Activated CD4-positive, alpha-beta T cell treated with anti-CD3 and anti-CD28 coated beads for 36 hours (primary cell): ENCODE measurements at regions not wholly inside any gene's neighbourhood (a gene's known extent, or its start where the extent isn't known, plus 50 kb on each side); places are given as distances from the start of the nearest gene placed in this dataset.

Experiments
- ATAC-seq: fragments of 200-7000 bp; cut with Tn5 transposase; one replicate; pipeline ENCODE4 v1.10.0; 2021; ENCODE audit warnings: mild to moderate bottlenecking, moderate library complexity
- CTCF ChIA-PET: fragments of 350-600 bp; sonication (Branson Sonifier 250); formaldehyde crosslinking; loops from one replicate; lab custom pipeline; 2021; ENCODE audit warnings: antibody characterized with exemption; lab: Charles Lee
- POLR2A ChIA-PET: fragments of 350-600 bp; sonication (Branson Sonifier 250); formaldehyde crosslinking; loops from one replicate; lab custom pipeline; 2021; ENCODE audit warnings: antibody characterized with exemption, inconsistent platforms; lab: Charles Lee
- DNase-seq: peaks from one replicate; pipeline ENCODE4 v3.0.0-alpha.2; 2020
- H3K27ac Mint-ChIP-seq: one replicate; pipeline ENCODE4 v1.8.0; 2021; ENCODE audit warnings: mixed read lengths
- H3K27me3 Mint-ChIP-seq: one replicate; pipeline ENCODE4 v1.8.0; 2021; ENCODE audit warnings: mixed read lengths
- H3K36me3 Mint-ChIP-seq: one replicate; pipeline ENCODE4 v1.8.0; 2021; ENCODE audit warnings: low read depth, mixed read lengths
- H3K4me1 Mint-ChIP-seq: one replicate; pipeline ENCODE4 v1.8.0; 2021; ENCODE audit warnings: mixed read lengths
- H3K4me3 Mint-ChIP-seq: one replicate; pipeline ENCODE4 v1.8.0; 2021; ENCODE audit warnings: mild to moderate bottlenecking, moderate library complexity, mixed read lengths
- H3K9me3 Mint-ChIP-seq: one replicate; pipeline ENCODE4 v1.8.0; 2021; ENCODE audit warnings: low read depth, mixed read lengths
- intact Hi-C, 2 experiments: fragments of 100-400 bp; cut with DNase I in 1 of 2; cut with micrococcal nuclease in 1 of 2; formaldehyde crosslinking; loops; one replicate each; pipeline versions ENCODE4 v1.14.2 to v1.15.1; 2022 to 2024; cut with DNase I, micrococcal nuclease

- Mint-ChIP-seq H3K9me3 (peaks cover 13% of the 10 kb centered on the region), H3K4me1 (peaks cover 25% of the 10 kb centered on the region), H3K36me3 (peaks cover 4% of the 10 kb centered on the region), H3K27me3 (no peaks in the 10 kb centered on the region), H3K4me3 (peak overlapping the region; percentile 8), H3K27ac (peak overlapping the region; percentile 64)
- intact Hi-C loops, result loop anchor here in 1 of 2 experiments (1.0 kb wide), 1 partner anchor 19 kb away; no protein-coding TSS in a partner anchor
- ATAC-seq (peak; percentile 65), DNase-seq (peak; percentile 55)
- CTCF ChIA-PET, result interaction anchor here (0.6 to 1.0 kb wide), 4 partner anchors 20 to 386 kb away, joined by 3 to 4 read pairs (median 4); no protein-coding TSS in a partner anchor
- POLR2A ChIA-PET, result no interaction called here
Observed at GRCh38 chr7:381211-382042, 91.5 kb downstream of the FOXL3 start.

DNA sequence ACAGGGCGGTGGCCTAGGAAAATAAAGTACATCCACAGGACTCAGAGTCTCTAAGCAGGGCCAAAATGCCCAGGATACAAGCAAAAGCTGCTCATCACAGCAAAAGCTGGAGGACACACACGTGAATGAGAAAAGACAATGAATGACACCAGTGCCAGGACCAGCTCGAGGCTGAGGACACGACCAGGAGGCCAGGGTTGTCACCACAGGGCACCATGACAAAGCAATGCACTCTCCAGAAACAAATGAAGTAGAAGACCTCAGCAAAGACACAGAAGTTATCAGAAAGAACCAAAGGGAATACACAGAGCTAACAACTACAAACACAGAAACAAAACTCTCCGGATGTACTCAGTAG is 92.1 kb downstream of the FOXL3 start:
- ChIA-PET CTCF (interaction anchor here (0.6 to 1.0 kb wide), 4 partner anchors 20 to 385 kb away, joined by 3 to 4 read pairs (median 4); no protein-coding TSS in a partner anchor), POLR2A (no interaction called here)
- intact Hi-C loops, result no loop called here
- Mint-ChIP-seq H3K36me3 (peaks cover 4% of the 10 kb centered on the region), H3K4me3 (no peak overlapping the region), H3K4me1 (peaks cover 25% of the 10 kb centered on the region), H3K9me3 (peaks cover 13% of the 10 kb centered on the region), H3K27me3 (no peaks in the 10 kb centered on the region), H3K27ac (peak overlapping the region; percentile 64)
- DNase-seq (peak; percentile 19), ATAC-seq (peak; percentile 30)

DNA sequence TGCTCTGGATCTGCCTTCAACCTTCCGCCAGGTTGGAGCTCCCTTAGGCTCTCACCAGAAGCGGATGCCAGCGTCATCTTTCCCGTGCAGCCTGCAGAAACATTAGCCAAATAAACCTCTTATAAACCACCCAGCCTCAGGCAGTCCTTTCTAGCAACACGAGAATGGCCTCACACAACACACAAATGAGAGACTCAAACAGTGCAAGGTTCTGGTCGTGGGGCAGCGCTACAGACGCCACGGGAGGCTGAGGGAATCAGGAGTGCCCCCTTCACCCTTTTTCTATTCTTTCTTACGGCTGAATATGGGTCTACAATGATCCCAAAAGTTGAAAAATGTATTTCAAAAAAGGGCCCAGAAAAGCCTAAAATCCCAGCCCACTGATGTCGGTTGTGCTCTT is 96.4 kb downstream of the FOXL3 start:
- DNase-seq (no peak), ATAC-seq (no peak)
- no peaks in the 10 kb centered on the region for H3K27me3 Mint-ChIP-seq
- ChIA-PET CTCF (interaction anchor here (0.6 kb wide), 1 partner anchor 31 kb away, joined by 3 read pairs; no protein-coding TSS in a partner anchor), POLR2A (no interaction called here)
- H3K36me3 Mint-ChIP-seq, result peaks cover 4% of the 10 kb centered on the region
- H3K9me3 Mint-ChIP-seq, result peaks cover 13% of the 10 kb centered on the region
- no peak overlapping the region for H3K27ac Mint-ChIP-seq
- H3K4me3 Mint-ChIP-seq, result no peak overlapping the region
- intact Hi-C loops, result no loop called here
- H3K4me1 Mint-ChIP-seq, result peaks cover 14% of the 10 kb centered on the region

DNA sequence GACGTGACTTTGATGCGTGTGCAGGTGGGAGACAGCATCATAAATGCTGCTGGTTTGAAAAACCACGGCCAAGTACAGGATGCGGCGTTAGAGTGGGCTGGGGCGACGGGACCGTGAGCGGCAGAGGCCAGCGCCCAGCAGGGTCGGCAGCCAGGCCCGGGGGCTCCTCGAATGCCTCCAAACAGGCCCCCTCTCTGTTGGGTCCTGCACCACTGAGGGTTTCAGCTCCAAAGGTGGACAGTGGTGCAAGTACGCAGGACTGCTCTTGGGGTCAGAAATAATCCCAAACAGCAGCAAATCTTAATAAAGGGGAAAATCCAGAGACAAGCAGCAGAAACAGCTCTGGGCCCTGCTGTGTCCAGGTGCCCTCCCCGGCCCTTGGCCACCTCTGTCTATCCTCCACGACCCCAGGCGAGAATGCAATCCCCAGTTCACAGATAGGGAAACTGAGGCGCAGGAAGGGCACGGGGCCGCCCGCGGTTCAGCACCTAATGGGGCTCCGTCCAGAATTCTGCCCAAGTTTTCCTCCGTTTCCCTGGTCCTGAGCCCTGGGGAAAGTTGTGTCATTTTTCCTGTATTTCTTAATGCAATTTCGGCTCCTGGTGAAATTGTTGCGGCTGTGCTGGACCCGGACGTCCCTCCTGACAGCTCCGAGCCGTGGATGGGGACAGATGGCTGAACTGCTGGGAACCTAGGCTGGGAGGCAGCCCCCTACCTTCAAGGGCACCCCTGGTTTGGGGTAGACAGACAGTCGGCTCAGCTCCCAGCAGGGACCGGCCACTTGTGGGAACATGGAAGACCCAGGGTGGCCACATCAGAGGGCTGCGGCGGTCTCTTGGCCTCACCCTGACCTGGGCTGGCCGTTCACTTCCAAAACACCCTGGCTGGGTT is 97.4 kb downstream of the FOXL3 start:
- intact Hi-C loops, result no loop called here
- H3K9me3 Mint-ChIP-seq, result peaks cover 13% of the 10 kb centered on the region
- no peak for DNase-seq
- H3K36me3 Mint-ChIP-seq, result no peaks in the 10 kb centered on the region
- no peak overlapping the region for H3K27ac Mint-ChIP-seq
- H3K27me3 Mint-ChIP-seq, result no peaks in the 10 kb centered on the region
- ChIA-PET POLR2A (no interaction called here), CTCF (interaction anchor here (0.6 kb wide), 1 partner anchor 230 kb away, joined by 3 read pairs; no protein-coding TSS in a partner anchor)
- H3K4me3 Mint-ChIP-seq, result no peak overlapping the region
- H3K4me1 Mint-ChIP-seq, result peaks cover 4% of the 10 kb centered on the region
- no peak for ATAC-seq

DNA sequence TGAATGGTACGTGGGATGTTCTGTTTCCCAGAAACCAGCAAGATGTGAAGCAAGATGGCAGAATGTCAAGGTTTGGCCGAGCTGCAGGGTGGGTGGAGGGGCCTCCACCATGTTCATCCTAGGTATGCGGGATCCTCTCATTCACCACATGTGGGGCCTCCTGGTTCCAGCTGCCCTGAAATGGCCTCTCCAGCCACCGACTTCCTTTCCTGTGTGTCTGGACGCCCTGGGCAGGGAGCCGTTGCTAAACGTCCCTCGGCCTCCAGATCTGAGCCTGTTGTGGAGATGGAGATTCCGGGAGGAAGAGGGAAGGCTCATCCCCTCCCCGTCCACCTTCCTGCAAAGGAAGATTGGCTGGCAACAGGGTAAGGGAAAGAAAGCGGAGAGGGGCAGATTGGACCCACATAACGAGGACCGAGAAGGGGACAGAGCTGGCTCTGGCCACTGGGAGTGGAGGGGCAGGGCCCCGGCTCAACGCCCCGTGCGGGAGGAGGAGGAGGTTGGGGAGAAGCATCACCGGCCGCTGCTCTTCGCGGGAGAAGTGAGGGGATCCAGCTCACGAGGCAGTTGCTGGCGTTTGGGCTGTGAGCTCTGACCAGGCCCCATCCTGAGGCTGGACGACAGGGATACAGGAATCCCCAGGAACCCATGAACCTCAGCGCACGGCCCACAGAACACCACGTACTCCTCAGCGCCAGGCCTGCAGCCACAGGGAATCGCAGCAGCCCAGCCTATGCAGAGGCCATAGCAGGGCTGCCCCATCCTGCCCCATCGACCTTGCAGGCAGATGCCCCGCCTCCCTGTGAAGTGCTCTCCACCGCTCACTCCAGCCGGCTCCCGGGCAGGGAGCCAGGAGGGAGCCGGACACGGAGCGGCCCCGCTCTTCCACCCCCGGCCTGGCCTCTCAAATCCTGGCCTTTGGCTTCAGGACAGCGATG is 98.3 kb downstream of the FOXL3 start:
- CTCF ChIA-PET, result interaction anchor here (0.6 kb wide), 1 partner anchor 231 kb away, joined by 3 read pairs; no protein-coding TSS in a partner anchor
- H3K4me3 Mint-ChIP-seq, result no peak overlapping the region
- H3K4me1 Mint-ChIP-seq, result no peaks in the 10 kb centered on the region
- no peak for ATAC-seq
- no peak overlapping the region for H3K27ac Mint-ChIP-seq
- H3K36me3 Mint-ChIP-seq, result no peaks in the 10 kb centered on the region
- POLR2A ChIA-PET, result no interaction called here
- no peak for DNase-seq
- intact Hi-C loops, result no loop called here
- peaks cover 14% of the 10 kb centered on the region for H3K9me3 Mint-ChIP-seq
- no peaks in the 10 kb centered on the region for H3K27me3 Mint-ChIP-seq

GRCh38 chr7:388961-389701 is 99.2 kb downstream of the FOXL3 start:
- no peak for DNase-seq
- no peak for ATAC-seq
- POLR2A ChIA-PET, result no interaction called here
- CTCF ChIA-PET, result no interaction called here
- H3K9me3 Mint-ChIP-seq, result peaks cover 10% of the 10 kb centered on the region
- H3K27me3 Mint-ChIP-seq, result no peaks in the 10 kb centered on the region
- no peaks in the 10 kb centered on the region for H3K4me1 Mint-ChIP-seq
- H3K27ac Mint-ChIP-seq, result no peak overlapping the region
- intact Hi-C loops, result no loop called here
- H3K36me3 Mint-ChIP-seq, result no peaks in the 10 kb centered on the region
- no peak overlapping the region for H3K4me3 Mint-ChIP-seq

GRCh38 chr7:389911-390601 is 100.1 kb downstream of the FOXL3 start:
- DNase-seq, result peak; percentile 3
- H3K36me3 Mint-ChIP-seq, result no peaks in the 10 kb centered on the region

GRCh38 chr7:390761-391410 is 100.9 kb downstream of the FOXL3 start:
- CTCF ChIA-PET, result interaction anchor here (0.6 kb wide), 2 partner anchors 58 to 303 kb away, joined by 3 read pairs; no protein-coding TSS in a partner anchor
- H3K9me3 Mint-ChIP-seq, result peaks cover 12% of the 10 kb centered on the region
- POLR2A ChIA-PET, result no interaction called here
- peaks cover 2% of the 10 kb centered on the region for H3K27me3 Mint-ChIP-seq
- DNase-seq (no peak), ATAC-seq (no peak)
- no peak overlapping the region for H3K27ac Mint-ChIP-seq
- intact Hi-C loops, result no loop called here
- H3K36me3 Mint-ChIP-seq, result peaks cover 2% of the 10 kb centered on the region
- H3K4me3 Mint-ChIP-seq, result no peak overlapping the region
- no peaks in the 10 kb centered on the region for H3K4me1 Mint-ChIP-seq

More at GRCh38 chr7:389911-390601, 100.1 kb downstream of the FOXL3 start:
- ChIA-PET POLR2A (no interaction called here), CTCF (interaction anchor here (0.6 kb wide), 2 partner anchors 58 to 304 kb away, joined by 3 read pairs; no protein-coding TSS in a partner anchor)
- Mint-ChIP-seq H3K9me3 (peaks cover 4% of the 10 kb centered on the region), H3K27me3 (no peaks in the 10 kb centered on the region), H3K27ac (no peak overlapping the region), H3K4me1 (no peaks in the 10 kb centered on the region), H3K4me3 (no peak overlapping the region)
- ATAC-seq, result no peak
- intact Hi-C loops, result no loop called here

DNA sequence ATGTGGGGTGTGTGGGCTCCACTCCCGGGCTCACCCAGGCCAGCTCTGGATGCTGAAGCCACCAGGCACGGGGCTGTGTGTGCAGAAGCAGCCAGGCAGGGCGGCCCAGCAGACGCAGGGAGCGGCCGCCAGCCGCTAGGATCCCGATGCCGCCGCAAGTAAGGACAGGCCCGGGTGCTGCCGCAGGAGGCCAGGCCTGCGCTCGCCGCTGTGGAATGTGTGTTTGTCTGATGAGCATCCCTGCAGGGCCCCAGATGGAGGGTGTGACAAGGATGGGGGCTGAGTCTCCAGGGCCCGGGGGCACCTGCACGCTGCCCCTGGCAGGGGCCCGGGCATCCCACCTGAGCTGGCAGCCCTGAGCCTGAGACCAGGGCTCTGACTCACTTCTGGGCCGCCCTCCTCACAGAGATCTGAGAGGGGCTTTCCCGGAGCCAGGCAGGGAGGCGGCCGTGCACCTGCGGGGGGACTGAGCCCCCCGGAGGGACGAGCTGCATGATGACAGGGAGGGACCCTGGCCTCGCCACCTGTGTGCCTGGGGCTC is 101.5 kb downstream of the FOXL3 start:
- ChIA-PET POLR2A (no interaction called here), CTCF (no interaction called here)
- Mint-ChIP-seq H3K4me1 (no peaks in the 10 kb centered on the region), H3K27ac (no peak overlapping the region), H3K9me3 (peaks cover 17% of the 10 kb centered on the region), H3K27me3 (peaks cover 2% of the 10 kb centered on the region), H3K4me3 (no peak overlapping the region), H3K36me3 (peaks cover 4% of the 10 kb centered on the region)
- intact Hi-C loops, result no loop called here
- no peak for DNase-seq
- ATAC-seq, result no peak
